ENCODE measurements at regions not wholly inside any gene's neighbourhood (a gene's known extent, or its start where the extent isn't known, plus 50 kb on each side); places are given as distances from the start of the nearest gene placed in this dataset.

DNA sequence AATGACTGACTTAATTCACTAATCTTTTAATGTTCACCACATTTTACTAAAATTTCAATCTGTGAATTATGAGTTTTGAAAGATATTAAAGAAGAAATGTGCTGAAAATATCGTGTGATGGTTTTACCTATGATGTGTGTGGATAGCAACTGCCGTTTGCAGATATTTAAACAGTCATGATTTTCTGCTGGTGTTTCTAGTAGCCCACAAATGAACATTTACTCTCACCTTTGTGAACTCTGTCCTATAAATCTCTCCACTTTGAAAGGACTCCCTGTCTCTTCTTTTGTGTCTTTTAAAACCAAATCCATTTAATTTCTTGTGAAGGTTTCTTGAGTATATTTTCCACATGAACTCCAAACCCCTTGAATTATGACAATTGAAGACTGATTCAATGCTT lies 771.2 kb upstream of the SALL3 start:
- DNase-seq = no peak
- Histone ChIP-seq H3K27ac (ENCODE audit: low read depth in 1 of 2, low read length in 2 of 2) (no peak overlapping the region), H3K4me1 (ENCODE audit: control insufficient read depth in 1 of 2, insufficient read depth in 2 of 2, low read length in 2 of 2) (no peaks in the 10 kb centered on the region), H3K4me2 (replicated peaks; ENCODE audit: extremely low read depth, low read length, poor library complexity, severe bottlenecking) (no peak overlapping the region), H4K20me1 (ENCODE audit: insufficient read depth, low read length) (no peaks in the 10 kb centered on the region), H2AFZ (ENCODE audit: insufficient read depth, low read depth, low read length, poor library complexity, severe bottlenecking) (no peak overlapping the region), H3K36me3 (replicated peaks in 1 of 2; ENCODE audit: control insufficient read depth in 1 of 2, insufficient read depth in 2 of 2, low read length in 2 of 2) (no peaks in the 10 kb centered on the region), H3K4me3 (replicated peaks in 1 of 3; ENCODE audit: low read depth in 2 of 3, low read length in 3 of 3) (no peak overlapping the region), H3K79me2 (ENCODE audit: insufficient read depth, low read length) (no peaks in the 10 kb centered on the region), H3K27me3 (ENCODE audit: control insufficient read depth in 2 of 2, insufficient read depth in 2 of 2, low read length in 2 of 2) (no peaks in the 10 kb centered on the region), H3K9me3 (replicated peaks in 1 of 2; ENCODE audit: control insufficient read depth in 1 of 2, insufficient read depth in 1 of 2, low read length in 2 of 2) (peaks cover 0 to 4% of the 10 kb centered on the region in 2 donors), H3K9ac (ENCODE audit: insufficient read depth, low read length, poor library complexity, severe bottlenecking) (no peak overlapping the region)
- Mint-ChIP-seq H3K27ac (no peak overlapping the region), H3K4me1 (no peaks in the 10 kb centered on the region), H3K27me3 (ENCODE audit: low read depth in 3 of 3) (peaks cover 0 to 2% (median 0%) of the 10 kb centered on the region in 3 donors), H3K9me3 (peaks cover 0 to 11% (median 4%) of the 10 kb centered on the region in 7 donors), H3K4me3 (no peak overlapping the region), H3K36me3 (no peaks in the 10 kb centered on the region)
- TF ChIP-seq, protein P1, sequence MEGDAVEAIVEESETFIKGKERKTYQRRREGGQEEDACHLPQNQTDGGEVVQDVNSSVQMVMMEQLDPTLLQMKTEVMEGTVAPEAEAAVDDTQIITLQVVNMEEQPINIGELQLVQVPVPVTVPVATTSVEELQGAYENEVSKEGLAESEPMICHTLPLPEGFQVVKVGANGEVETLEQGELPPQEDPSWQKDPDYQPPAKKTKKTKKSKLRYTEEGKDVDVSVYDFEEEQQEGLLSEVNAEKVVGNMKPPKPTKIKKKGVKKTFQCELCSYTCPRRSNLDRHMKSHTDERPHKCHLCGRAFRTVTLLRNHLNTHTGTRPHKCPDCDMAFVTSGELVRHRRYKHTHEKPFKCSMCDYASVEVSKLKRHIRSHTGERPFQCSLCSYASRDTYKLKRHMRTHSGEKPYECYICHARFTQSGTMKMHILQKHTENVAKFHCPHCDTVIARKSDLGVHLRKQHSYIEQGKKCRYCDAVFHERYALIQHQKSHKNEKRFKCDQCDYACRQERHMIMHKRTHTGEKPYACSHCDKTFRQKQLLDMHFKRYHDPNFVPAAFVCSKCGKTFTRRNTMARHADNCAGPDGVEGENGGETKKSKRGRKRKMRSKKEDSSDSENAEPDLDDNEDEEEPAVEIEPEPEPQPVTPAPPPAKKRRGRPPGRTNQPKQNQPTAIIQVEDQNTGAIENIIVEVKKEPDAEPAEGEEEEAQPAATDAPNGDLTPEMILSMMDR (IDR thresholded peaks at IDR 0.05) = no peak
- intact Hi-C loops (cut with micrococcal nuclease) = no loop called here
- WGBS (ENCODE audit: insufficient coverage) = no CpG with 5 or more reads among the region's 2 CpGs

DNA sequence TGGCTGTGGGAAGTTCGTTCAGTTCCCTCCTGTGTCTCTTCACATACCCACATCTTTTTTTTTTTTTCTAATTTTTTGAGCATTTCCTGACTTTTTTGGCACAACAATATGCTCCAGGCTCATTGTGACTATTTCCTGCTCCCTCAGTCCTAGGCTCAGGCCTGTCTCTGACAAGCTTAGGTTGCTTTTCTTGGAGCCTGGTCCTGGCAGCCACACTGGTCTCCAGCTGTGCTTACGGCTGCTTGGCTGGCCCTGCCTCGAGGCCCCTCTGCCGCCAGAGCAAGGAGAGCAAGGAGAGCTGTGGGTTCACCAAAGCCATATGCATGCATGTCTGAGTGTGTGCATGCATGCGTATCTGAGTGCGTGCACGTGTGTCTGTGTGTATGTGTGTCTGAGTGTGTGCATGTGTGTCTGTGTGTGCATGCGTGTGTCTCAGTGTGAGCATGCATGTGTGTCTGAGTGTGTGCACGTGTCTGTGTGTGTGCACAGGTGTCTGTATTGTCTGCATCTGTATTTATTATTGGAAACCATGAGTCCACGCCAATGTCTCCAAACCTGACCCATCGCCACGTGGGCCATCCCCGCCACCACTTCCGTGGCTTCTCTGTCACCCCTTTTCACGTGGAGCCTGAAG lies 766.1 kb upstream of the SALL3 start:
- Mint-ChIP-seq H3K36me3 (no peaks in the 10 kb centered on the region), H3K4me3 (no peak overlapping the region), H3K9me3 (peaks cover 0 to 20% (median 12%) of the 10 kb centered on the region in 7 donors), H3K4me1 (no peaks in the 10 kb centered on the region), H3K27ac (no peak overlapping the region), H3K27me3 (ENCODE audit: low read depth in 3 of 3) (peaks cover 0 to 3% (median 0%) of the 10 kb centered on the region in 3 donors)
- no peak for DNase-seq
- Histone ChIP-seq H3K27me3 (ENCODE audit: control insufficient read depth in 2 of 2, insufficient read depth in 2 of 2, low read length in 2 of 2) (no peaks in the 10 kb centered on the region), H3K9ac (ENCODE audit: insufficient read depth, low read length, poor library complexity, severe bottlenecking) (no peak overlapping the region), H3K4me1 (ENCODE audit: control insufficient read depth in 1 of 2, insufficient read depth in 2 of 2, low read length in 2 of 2) (no peaks in the 10 kb centered on the region), H3K36me3 (replicated peaks in 1 of 2; ENCODE audit: control insufficient read depth in 1 of 2, insufficient read depth in 2 of 2, low read length in 2 of 2) (no peaks in the 10 kb centered on the region), H3K4me3 (replicated peaks in 1 of 3; ENCODE audit: low read depth in 2 of 3, low read length in 3 of 3) (no peak overlapping the region), H3K79me2 (ENCODE audit: insufficient read depth, low read length) (no peaks in the 10 kb centered on the region), H3K4me2 (replicated peaks; ENCODE audit: extremely low read depth, low read length, poor library complexity, severe bottlenecking) (no peak overlapping the region), H4K20me1 (ENCODE audit: insufficient read depth, low read length) (no peaks in the 10 kb centered on the region), H2AFZ (ENCODE audit: insufficient read depth, low read depth, low read length, poor library complexity, severe bottlenecking) (no peak overlapping the region), H3K27ac (ENCODE audit: low read depth in 1 of 2, low read length in 2 of 2) (no peak overlapping the region), H3K9me3 (replicated peaks in 1 of 2; ENCODE audit: control insufficient read depth in 1 of 2, insufficient read depth in 1 of 2, low read length in 2 of 2) (peaks cover 6 to 25% of the 10 kb centered on the region in 2 donors)
- TF ChIP-seq, protein P1 (IDR thresholded peaks at IDR 0.05) = no peak
- WGBS (ENCODE audit: insufficient coverage) = 95% methylated on average over 10 of the region's 15 CpGs
- intact Hi-C loops (cut with micrococcal nuclease) = no loop called here
